GM18502 (cell line): ENCODE measurements at regions not wholly inside any gene's neighbourhood (a gene's known extent, or its start where the extent isn't known, plus 50 kb on each side); places are given as distances from the start of the nearest gene placed in this dataset.

Source experiments
- ATAC-seq: cut with Tn5 transposase; IDR thresholded peaks from one replicate; pipeline ENCODE4 v1.9.1; 2021; ENCODE audit warnings: mild to moderate bottlenecking; ENCODE audit not compliant: unreplicated experiment, poor library complexity

DNA sequence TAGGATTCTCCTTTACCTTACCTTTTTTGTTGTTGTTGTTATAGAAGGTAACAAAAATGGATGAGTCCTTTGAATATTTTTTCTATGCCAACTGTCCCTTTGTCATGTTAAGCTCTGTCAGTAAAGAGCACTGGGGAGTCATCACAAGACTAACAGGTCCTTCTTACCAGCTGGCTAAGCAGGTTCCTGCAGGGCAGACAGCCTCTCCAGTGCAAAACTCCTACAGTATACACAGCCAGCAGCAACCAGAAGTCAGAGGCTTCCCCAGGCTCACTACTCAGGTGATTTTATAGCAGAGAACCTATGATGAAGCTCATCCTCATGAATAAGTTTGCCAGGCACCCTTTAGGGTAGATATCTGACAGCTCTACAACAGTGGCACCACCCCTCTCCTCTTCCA is 271.1 kb downstream of the RERGL start:
- no peak for ATAC-seq

DNA sequence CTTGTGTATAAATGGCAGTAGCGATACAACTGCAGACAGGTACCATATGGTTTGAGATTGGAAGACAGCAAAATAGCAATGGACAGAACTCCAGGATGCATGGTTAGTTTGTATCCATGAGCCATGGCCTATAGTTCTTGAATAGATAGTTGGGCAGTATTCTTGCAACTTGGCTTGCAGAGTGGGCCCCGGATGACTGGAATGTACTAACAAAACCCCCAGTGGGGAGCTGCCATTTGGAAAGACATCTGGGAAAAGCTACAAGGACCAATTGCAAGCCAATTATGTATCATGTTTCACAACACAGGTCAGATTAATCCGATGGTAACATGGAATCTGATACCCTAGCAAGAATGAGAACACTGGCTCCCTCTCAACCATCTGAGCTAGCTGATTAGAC is 279.6 kb downstream of the RERGL start:
- ATAC-seq, result no peak

DNA sequence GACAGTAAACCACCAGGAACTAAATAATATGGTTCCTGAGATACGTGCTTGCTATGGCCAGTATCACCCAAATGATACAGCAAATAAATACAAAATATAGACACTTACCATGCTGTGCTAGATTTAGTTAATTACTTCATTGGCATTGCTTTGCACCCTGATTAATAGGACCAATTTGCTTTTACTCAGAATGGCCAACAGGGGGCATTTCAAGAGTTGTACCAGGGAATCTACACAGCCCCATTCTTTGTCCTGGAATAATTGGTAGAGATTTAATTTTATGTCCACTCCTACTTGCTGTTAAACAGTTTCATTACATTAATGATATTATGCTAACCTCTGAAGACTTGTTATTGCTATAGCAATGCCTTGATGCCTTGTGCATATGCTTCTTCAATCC is 280.8 kb downstream of the RERGL start:
- no peak for ATAC-seq

DNA sequence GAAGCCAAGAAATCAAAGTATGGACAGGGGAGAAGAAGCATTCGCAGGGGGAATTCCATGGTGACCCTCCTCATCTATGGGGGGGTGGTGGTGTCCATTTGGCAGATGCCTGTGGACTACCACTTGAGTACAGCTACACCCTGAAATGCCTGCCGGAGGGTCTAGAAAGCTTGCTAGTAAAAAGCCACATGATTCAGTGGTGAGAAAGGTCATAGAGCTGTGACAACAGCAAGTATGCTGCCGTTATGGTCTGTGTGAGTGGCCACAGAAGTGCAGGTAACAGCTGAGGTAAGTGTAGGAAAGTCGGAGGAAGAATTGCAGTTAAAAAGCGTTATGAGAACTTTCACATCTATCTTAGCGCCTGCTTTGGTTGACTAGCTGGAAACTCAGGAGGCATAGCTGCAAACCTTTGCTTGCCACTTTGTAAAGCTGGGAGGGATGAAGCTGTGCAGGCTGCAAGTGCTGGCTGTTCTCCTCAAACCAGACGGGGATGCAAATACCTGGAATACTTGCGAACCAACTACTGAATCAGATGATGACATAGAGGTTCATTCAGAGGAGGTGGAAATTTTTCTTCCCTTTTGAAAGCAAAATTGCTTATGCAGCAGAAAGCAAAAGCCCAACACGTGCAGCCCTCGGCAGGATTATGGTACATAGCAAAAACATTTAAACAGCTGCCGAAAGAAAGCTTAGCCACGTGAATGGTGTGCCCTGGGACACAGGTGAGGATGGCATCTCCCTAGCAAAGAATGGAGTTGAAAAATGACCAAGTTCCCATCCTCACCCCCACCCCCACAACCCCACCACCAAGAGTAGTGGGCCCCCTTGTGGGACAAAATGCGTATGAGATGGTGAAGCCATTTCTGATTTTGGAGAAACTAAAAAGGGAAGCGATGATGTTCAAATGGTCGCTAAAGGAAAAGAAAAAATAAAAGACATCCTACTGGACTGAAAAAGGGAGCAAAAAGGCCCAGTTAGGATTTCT is 287.0 kb downstream of the RERGL start:
- ATAC-seq, result no peak

DNA sequence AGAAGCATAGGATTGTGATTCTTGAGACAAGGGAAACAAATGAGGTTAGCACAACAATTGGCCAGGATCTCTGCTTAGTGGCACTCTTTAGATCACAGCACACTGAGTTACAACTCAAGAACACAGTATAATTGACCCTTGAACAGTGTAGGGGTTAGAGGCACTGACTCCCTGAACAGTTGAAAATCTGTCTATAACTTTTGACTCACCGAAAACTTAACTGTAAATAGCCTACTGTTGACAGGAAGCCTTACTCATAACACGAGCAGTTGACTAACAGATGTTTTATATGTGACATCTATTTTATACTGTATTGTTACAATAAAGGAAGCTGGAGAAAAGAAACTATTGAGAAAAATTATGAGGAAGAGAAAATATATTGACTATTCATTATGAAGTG is 296.1 kb downstream of the RERGL start:
- ATAC-seq, result no peak

DNA sequence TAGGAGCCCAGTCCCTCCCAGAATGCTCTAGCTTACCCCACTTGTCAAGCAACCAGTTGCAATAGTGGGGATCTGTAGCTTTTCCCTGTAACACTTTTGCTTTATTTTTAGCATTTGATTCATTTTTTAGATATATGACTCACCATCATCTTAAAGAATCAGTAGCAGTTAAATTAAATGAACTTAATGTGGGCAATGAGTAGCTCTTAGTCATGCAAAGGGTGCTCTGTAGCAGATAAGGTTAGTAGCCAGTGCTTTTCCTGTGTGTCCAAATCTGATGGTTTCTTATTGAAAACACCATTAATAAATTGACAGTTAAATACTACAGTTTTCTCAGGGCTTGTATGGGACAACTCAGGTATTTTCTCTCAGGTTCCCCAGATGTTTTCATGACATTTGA is 311.8 kb downstream of the RERGL start:
- ATAC-seq, result no peak

DNA sequence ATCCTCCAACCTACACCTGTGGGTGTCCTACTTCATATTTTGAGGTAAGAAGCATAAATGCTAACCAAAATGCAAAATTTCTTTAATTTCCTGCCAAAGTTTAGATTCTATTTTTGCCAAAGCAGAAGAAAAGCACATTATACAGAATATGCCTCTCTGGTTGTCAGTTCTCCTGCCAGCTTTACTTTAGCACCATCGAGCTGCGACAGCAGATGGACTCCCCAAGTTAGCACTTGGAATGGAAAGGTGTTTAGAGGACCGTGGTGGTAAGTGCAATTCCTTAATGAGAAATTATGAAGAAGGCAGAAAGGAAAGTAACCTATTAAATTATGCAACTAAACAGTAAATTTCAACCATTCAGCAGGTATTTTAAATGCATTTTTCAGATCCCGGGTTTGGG is 326.6 kb downstream of the RERGL start:
- no peak for ATAC-seq

DNA sequence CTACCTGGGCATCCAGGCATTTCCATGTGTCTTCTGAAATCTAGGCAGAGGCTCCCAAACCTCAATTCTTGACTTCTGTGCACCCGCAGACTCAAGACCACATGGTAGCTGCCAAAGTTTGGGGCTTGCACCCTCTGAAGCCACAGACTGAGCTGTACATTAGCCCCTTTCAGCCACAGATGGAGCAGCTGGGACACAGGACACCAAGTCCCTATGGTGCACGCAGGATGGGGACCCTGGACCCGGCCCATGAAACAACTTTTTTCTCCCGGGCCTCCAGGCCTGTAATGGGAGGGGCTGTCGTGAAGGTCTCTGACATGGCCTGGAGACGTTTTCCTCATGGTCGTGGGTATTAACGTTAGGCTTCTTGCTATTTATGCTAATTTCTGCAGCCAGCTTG is 330.0 kb downstream of the RERGL start:
- ATAC-seq, result no peak
